22Rv1 (cell line): ENCODE measurements at regions not wholly inside any gene's neighbourhood (a gene's known extent, or its start where the extent isn't known, plus 50 kb on each side); places are given as distances from the start of the nearest gene placed in this dataset.

Experiments used
- ZFX ChIP-seq: fragments of 450-650 bp; IDR thresholded peaks from 2 replicates; pipeline ENCODE4 v1.6.1; 2017; ENCODE audit warnings: antibody characterized with exemption, borderline replicate concordance
- TF ChIP-seq, protein P1 (sequence below): fragments of 450-650 bp; IDR thresholded peaks from 2 replicates; pipeline ENCODE4 v1.5.1; 2017; ENCODE audit warnings: mild to moderate bottlenecking

DNA sequence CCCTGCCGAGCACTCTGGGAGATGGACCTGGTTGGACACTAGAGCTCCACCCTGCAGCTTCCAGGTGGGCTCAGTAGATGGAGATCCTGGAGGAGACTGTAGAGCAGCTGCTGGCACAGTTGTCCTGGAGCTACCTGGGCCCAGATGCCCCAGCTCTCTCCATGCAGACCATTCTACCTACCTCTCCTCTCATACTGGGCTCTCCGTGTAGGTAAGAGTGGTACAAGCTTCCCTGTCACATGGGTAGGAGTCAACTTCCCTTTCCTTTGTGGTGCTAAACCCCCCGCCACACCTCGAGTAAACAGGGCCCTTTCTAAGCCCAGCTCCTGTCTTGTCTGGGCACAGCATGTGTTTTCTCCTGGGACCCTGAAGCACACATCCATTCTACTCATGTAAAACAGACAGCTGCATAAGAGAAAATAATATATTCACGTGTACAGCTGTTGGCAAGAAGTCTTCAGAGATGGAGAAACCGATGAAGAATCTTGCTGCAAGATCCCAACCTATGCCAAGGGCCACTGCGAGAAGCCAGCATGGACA, 108.1 kb upstream of the DUSP22 start:
- TF ChIP-seq, protein P1, sequence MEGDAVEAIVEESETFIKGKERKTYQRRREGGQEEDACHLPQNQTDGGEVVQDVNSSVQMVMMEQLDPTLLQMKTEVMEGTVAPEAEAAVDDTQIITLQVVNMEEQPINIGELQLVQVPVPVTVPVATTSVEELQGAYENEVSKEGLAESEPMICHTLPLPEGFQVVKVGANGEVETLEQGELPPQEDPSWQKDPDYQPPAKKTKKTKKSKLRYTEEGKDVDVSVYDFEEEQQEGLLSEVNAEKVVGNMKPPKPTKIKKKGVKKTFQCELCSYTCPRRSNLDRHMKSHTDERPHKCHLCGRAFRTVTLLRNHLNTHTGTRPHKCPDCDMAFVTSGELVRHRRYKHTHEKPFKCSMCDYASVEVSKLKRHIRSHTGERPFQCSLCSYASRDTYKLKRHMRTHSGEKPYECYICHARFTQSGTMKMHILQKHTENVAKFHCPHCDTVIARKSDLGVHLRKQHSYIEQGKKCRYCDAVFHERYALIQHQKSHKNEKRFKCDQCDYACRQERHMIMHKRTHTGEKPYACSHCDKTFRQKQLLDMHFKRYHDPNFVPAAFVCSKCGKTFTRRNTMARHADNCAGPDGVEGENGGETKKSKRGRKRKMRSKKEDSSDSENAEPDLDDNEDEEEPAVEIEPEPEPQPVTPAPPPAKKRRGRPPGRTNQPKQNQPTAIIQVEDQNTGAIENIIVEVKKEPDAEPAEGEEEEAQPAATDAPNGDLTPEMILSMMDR: no peak
- no peak for TF ChIP-seq ZFX
